ENCODE measurements at regions not wholly inside any gene's neighbourhood (a gene's known extent, or its start where the extent isn't known, plus 50 kb on each side); places are given as distances from the start of the nearest gene placed in this dataset.
A peak's percentile ranks its signal among the peaks of the same experiment; 100 is the strongest.

DNA sequence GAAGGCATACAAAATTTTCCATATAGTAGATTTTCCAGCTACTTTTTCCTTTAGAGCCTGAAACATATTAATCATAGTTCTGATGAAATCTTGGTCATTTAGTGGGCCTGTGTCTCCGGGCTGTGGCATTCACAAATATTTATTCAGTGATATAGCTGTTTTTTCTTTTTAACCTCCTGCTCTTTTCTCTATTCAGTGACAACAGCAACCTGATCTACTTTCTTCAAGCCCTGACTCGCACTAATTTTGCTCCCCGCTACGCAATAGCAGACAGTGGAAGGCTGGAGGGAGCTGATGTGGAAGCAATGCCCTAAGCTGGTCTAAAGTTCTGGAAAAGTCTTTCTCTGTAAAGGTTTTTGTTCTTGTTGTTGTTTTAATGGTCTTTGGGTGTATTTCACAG lies 289.7 kb downstream of the SLITRK6 start:
- ATAC-seq, result no peak
- no peak overlapping the region for H3K4me3 ChIP-seq
- no peaks in the 10 kb centered on the region for H3K9me3 ChIP-seq
- intact Hi-C loops (cut with DNase I), result no loop called here
- no peaks in the 10 kb centered on the region for H3K27me3 ChIP-seq
- no peak overlapping the region for H3K27ac ChIP-seq
- no peak for TF ChIP-seq POLR2A (IDR thresholded peaks at IDR 0.05)
- TF ChIP-seq, protein P1, sequence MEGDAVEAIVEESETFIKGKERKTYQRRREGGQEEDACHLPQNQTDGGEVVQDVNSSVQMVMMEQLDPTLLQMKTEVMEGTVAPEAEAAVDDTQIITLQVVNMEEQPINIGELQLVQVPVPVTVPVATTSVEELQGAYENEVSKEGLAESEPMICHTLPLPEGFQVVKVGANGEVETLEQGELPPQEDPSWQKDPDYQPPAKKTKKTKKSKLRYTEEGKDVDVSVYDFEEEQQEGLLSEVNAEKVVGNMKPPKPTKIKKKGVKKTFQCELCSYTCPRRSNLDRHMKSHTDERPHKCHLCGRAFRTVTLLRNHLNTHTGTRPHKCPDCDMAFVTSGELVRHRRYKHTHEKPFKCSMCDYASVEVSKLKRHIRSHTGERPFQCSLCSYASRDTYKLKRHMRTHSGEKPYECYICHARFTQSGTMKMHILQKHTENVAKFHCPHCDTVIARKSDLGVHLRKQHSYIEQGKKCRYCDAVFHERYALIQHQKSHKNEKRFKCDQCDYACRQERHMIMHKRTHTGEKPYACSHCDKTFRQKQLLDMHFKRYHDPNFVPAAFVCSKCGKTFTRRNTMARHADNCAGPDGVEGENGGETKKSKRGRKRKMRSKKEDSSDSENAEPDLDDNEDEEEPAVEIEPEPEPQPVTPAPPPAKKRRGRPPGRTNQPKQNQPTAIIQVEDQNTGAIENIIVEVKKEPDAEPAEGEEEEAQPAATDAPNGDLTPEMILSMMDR (IDR thresholded peaks at IDR 0.05), result no peak
- H3K4me1 ChIP-seq, result no peaks in the 10 kb centered on the region
- DNase-seq, result no peak
- WGBS, 4 donors, result 69 to 80% (median 76%) methylated on average over 4 of the region's 4 CpGs
- H3K36me3 ChIP-seq, result no peaks in the 10 kb centered on the region

DNA sequence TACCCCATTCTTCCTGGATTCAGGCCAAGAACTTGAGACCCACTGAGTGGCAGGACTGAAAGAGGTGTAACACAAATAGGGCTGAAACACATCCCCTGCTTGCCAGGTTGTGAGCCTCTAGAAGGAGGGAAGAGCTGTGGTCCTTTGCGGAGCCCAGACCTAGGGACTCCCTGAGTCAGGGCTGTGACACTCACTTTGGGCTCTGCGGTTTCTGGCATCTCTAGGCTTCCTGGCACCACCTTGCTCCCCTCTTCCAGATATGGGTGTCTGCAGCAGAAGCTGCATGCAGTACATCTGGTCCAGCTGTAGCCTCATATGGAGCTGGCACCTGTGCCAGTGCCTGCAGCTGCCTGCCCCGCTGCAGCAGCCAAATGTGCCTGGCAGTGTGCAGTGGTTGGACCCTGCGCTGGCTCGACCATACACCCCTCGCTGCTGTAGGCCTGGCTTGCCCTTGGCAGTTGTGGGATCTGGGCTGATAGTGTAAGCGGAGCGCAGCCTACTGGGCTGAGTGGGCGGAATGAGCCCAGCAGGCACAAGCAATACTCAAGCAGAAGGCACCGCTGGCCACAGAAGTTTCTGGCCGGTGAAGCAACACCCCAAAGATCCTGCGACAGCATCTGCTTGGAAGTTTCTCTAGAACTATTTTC lies 290.4 kb downstream of the SLITRK6 start:
- Histone ChIP-seq H3K4me1 (no peaks in the 10 kb centered on the region), H3K4me3 (no peak overlapping the region), H3K27me3 (no peaks in the 10 kb centered on the region), H3K9me3 (no peaks in the 10 kb centered on the region), H3K36me3 (no peaks in the 10 kb centered on the region), H3K27ac (no peak overlapping the region)
- ATAC-seq (no peak), DNase-seq (peak in 1 of 5 donors; percentile 44)
- WGBS, 4 donors, result 81 to 90% (median 89%) methylated on average over 10 to 12 of the region's 12 CpGs
- TF ChIP-seq, protein P1 (IDR thresholded peaks at IDR 0.05), result no peak
- TF ChIP-seq POLR2A (IDR thresholded peaks at IDR 0.05), result no peak
- intact Hi-C loops (cut with DNase I), result no loop called here

DNA sequence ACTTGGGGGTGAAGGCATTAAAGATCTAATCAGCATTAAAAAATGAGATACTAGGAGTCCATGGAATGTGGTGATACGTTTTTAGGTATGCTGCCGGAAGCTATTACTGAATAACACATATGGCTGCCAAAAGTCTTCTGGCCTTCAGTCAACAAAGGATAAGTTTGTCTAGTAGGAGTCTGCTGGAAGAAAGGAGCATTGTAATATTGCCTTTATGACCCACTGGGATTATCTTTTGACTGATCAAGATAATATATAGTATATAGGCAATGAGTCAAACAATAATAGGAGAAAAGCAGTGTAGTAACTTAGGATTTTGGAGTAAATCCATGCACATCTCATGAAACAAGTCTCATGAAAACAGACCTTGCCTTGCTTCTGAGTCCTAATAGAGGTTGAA lies 295.4 kb downstream of the SLITRK6 start:
- ATAC-seq (no peak), DNase-seq (no peak)
- Histone ChIP-seq H3K27me3 (no peaks in the 10 kb centered on the region), H3K27ac (no peak overlapping the region), H3K4me1 (no peaks in the 10 kb centered on the region), H3K9me3 (peaks cover 0 to 4% (median 0%) of the 10 kb centered on the region in 12 donors), H3K4me3 (no peak overlapping the region), H3K36me3 (no peaks in the 10 kb centered on the region)
- TF ChIP-seq POLR2A (IDR thresholded peaks at IDR 0.05), result no peak
- TF ChIP-seq, protein P1 (IDR thresholded peaks at IDR 0.05), result no peak
- 30 to 50% (median 45%) methylated on average over 2 of the region's 2 CpGs for WGBS, 4 donors
- intact Hi-C loops (cut with DNase I), result no loop called here

DNA sequence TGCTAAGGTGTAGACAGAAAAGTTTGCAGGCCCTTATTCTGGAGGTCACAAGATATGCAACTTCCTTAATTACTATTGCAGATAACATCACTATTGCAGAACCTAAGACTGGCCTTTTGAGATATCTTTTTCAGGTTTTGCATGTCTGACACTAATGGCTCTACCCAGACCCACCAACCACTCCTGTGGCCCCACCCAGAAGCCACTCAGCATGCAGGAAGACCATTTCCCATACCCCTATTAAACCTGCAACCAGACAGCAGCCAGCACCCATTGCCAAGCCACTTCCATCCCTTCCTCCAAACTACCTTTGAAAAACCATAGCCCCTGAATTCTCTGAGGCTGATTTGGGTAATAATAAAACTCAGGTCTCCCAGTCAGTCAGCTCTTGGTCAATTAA lies 297.6 kb downstream of the SLITRK6 start:
- Histone ChIP-seq H3K4me1 (no peaks in the 10 kb centered on the region), H3K36me3 (no peaks in the 10 kb centered on the region), H3K9me3 (peaks cover 0 to 4% (median 0%) of the 10 kb centered on the region in 12 donors), H3K27ac (no peak overlapping the region), H3K27me3 (no peaks in the 10 kb centered on the region), H3K4me3 (no peak overlapping the region)
- TF ChIP-seq, protein P1 (IDR thresholded peaks at IDR 0.05), result no peak
- no peak for TF ChIP-seq POLR2A (IDR thresholded peaks at IDR 0.05)
- intact Hi-C loops (cut with DNase I), result no loop called here
- DNase-seq (no peak), ATAC-seq (no peak)
